ENCODE measurements at regions not wholly inside any gene's neighbourhood (a gene's known extent, or its start where the extent isn't known, plus 50 kb on each side); places are given as distances from the start of the nearest gene placed in this dataset.

GRCh38 chr2:118274841-118275510, 186.7 kb downstream of the INSIG2 start:
- TF ChIP-seq, protein P1, sequence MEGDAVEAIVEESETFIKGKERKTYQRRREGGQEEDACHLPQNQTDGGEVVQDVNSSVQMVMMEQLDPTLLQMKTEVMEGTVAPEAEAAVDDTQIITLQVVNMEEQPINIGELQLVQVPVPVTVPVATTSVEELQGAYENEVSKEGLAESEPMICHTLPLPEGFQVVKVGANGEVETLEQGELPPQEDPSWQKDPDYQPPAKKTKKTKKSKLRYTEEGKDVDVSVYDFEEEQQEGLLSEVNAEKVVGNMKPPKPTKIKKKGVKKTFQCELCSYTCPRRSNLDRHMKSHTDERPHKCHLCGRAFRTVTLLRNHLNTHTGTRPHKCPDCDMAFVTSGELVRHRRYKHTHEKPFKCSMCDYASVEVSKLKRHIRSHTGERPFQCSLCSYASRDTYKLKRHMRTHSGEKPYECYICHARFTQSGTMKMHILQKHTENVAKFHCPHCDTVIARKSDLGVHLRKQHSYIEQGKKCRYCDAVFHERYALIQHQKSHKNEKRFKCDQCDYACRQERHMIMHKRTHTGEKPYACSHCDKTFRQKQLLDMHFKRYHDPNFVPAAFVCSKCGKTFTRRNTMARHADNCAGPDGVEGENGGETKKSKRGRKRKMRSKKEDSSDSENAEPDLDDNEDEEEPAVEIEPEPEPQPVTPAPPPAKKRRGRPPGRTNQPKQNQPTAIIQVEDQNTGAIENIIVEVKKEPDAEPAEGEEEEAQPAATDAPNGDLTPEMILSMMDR (IDR thresholded peaks at IDR 0.05): no peak
- TF ChIP-seq POLR2A (IDR thresholded peaks at IDR 0.05): no peak

All from ovary (tissue), 3 donors.